Mesothelial cell of epicardium (in vitro differentiated cells): ENCODE measurements at regions not wholly inside any gene's neighbourhood (a gene's known extent, or its start where the extent isn't known, plus 50 kb on each side); places are given as distances from the start of the nearest gene placed in this dataset.

ENCODE experiments used
- DNase-seq, 2 experiments: peaks; one replicate each; pipeline ENCODE4 v3.0.0; 2021; ENCODE audit warnings: low spot score in 2 of 2; ENCODE audit not compliant: unreplicated experiment in 2 of 2
- H3K27ac Mint-ChIP-seq: 2 replicates; pipeline ENCODE4 v1.8.0; 2021; ENCODE audit warnings: mixed read lengths
- H3K27me3 Mint-ChIP-seq: 2 replicates; pipeline ENCODE4 v1.8.0; 2021; ENCODE audit warnings: low read depth, mixed read lengths
- H3K36me3 Mint-ChIP-seq: 2 replicates; pipeline ENCODE4 v1.8.0; 2021; ENCODE audit warnings: mixed read lengths
- H3K4me1 Mint-ChIP-seq: 2 replicates; pipeline ENCODE4 v1.8.0; 2021; ENCODE audit warnings: mixed read lengths
- H3K4me3 Mint-ChIP-seq: 2 replicates; pipeline ENCODE4 v1.8.0; 2021; ENCODE audit warnings: mild to moderate bottlenecking, moderate library complexity, mixed read lengths
- H3K9me3 Mint-ChIP-seq: 2 replicates; pipeline ENCODE4 v1.8.0; 2021; ENCODE audit warnings: mixed read lengths
- CTCF ChIP-seq: fragments of 200-600 bp; sonication (generic); IDR thresholded peaks from one replicate; pipeline ENCODE4 v1.5.0; 2021; ENCODE audit warnings: antibody characterized with exemption; ENCODE audit not compliant: unreplicated experiment

DNA sequence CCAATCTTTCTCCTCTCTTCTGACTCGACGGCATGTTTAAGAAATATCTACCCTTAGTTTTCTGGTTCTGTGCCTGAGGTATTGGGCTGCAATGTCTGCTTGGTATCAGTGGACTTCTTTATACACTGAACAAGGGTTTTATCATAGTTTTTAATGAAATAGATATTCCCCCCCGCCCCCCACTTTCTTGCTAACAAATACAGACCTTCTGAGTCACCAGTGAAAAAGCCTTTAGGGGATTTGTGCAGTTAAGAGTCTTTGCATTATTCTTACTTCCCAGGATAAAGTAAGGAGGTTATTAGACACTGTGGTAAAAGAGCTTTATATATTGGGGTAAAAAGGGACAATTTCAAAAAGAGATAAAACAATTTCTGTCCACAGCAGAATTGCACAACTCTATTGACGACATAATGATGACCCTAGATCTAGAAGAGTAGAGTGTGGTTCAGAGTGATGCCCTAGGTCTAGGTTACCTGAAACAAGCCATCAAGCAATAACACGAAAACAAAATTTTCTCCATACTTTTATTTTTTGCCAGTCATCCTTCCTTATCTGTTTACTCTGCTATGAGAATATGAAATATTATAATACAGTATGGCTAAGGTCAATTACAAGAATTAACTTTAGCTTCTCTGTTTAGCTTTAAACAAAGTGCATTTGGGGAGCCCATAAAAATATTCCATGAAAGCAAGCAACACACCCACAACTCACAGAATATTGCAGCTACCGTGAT is 110.7 kb downstream of the PLK2 start:
- DNase-seq = no peak
- Mint-ChIP-seq H3K36me3 (no peaks in the 10 kb centered on the region), H3K27me3 (no peaks in the 10 kb centered on the region), H3K27ac (peak overlapping the region; percentile 18), H3K4me3 (no peak overlapping the region), H3K4me1 (peaks cover 18% of the 10 kb centered on the region), H3K9me3 (peaks cover 3% of the 10 kb centered on the region)
- TF ChIP-seq CTCF = no peak

- peaks cover 14% of the 10 kb centered on the region for H3K4me1 Mint-ChIP-seq
- TF ChIP-seq CTCF = no peak
- no peak overlapping the region for H3K27ac Mint-ChIP-seq
- no peak for DNase-seq
- no peaks in the 10 kb centered on the region for H3K36me3 Mint-ChIP-seq
- no peaks in the 10 kb centered on the region for H3K27me3 Mint-ChIP-seq
- H3K9me3 Mint-ChIP-seq = peaks cover 3% of the 10 kb centered on the region
- no peak overlapping the region for H3K4me3 Mint-ChIP-seq
These were observed 113.8 kb downstream of the PLK2 start for GRCh38 chr5:58346041-58346440.

- TF ChIP-seq CTCF = no peak
- Mint-ChIP-seq H3K27me3 (no peaks in the 10 kb centered on the region), H3K27ac (peak overlapping the region; percentile 58), H3K9me3 (peaks cover 26% of the 10 kb centered on the region), H3K4me1 (peaks cover 22% of the 10 kb centered on the region), H3K4me3 (no peak overlapping the region), H3K36me3 (peaks cover 11% of the 10 kb centered on the region)
- DNase-seq = no peak
These were observed 118.4 kb downstream of the PLK2 start for GRCh38 chr5:58341476-58341875.

- Mint-ChIP-seq H3K9me3 (peaks cover 33% of the 10 kb centered on the region), H3K4me3 (no peak overlapping the region), H3K36me3 (peaks cover 16% of the 10 kb centered on the region), H3K27me3 (no peaks in the 10 kb centered on the region), H3K27ac (peak overlapping the region; percentile 50), H3K4me1 (peaks cover 22% of the 10 kb centered on the region)
- DNase-seq = no peak
- TF ChIP-seq CTCF = no peak
These were observed 124.4 kb downstream of the PLK2 start for GRCh38 chr5:58335518-58335917.

GRCh38 chr5:58334035-58334434 is 125.9 kb downstream of the PLK2 start:
- H3K9me3 Mint-ChIP-seq = peaks cover 25% of the 10 kb centered on the region
- H3K27me3 Mint-ChIP-seq = no peaks in the 10 kb centered on the region
- H3K4me1 Mint-ChIP-seq = peaks cover 19% of the 10 kb centered on the region
- H3K27ac Mint-ChIP-seq = peak overlapping the region; percentile 4
- H3K36me3 Mint-ChIP-seq = peaks cover 16% of the 10 kb centered on the region
- no peak overlapping the region for H3K4me3 Mint-ChIP-seq
- no peak for TF ChIP-seq CTCF
- DNase-seq = no peak
